GM23248 (cell line): ENCODE measurements at regions not wholly inside any gene's neighbourhood (a gene's known extent, or its start where the extent isn't known, plus 50 kb on each side); places are given as distances from the start of the nearest gene placed in this dataset.

Experiments
- DNase-seq: peaks from one replicate; pipeline ENCODE4 v3.0.0-alpha.2; 2015
- H2AFZ ChIP-seq: fragments of 200-600 bp; sonication (generic); 2 replicates; pipeline ENCODE4 v1.6.1; 2016; ENCODE audit warnings: antibody characterized with exemption
- H3F3A ChIP-seq: fragments of 200-600 bp; sonication (generic); 2 replicates; pipeline ENCODE4 v1.6.1; 2016; ENCODE audit warnings: mild to moderate bottlenecking, antibody characterized with exemption, mixed run types; ENCODE audit not compliant: insufficient read depth
- H3K27ac ChIP-seq: fragments of 200-600 bp; sonication (generic); 2 replicates; pipeline ENCODE4 v1.5.1; 2016; ENCODE audit warnings: mild to moderate bottlenecking
- H3K27me3 ChIP-seq: fragments of 200-600 bp; sonication (generic); replicated peaks from 2 replicates; pipeline ENCODE4 v1.6.1; 2016; ENCODE audit warnings: mild to moderate bottlenecking; ENCODE audit not compliant: insufficient read depth
- H3K36me3 ChIP-seq: fragments of 200-600 bp; sonication (generic); 2 replicates; pipeline ENCODE4 v1.6.1; 2016; ENCODE audit warnings: low read depth, mild to moderate bottlenecking
- H3K4me1 ChIP-seq: fragments of 200-600 bp; sonication (generic); 2 replicates; pipeline ENCODE4 v1.6.1; 2016; ENCODE audit warnings: mild to moderate bottlenecking; ENCODE audit not compliant: insufficient read depth
- H3K4me2 ChIP-seq: fragments of 200-600 bp; sonication (generic); one replicate; pipeline ENCODE4 v1.6.1; 2016; ENCODE audit warnings: mild to moderate bottlenecking; ENCODE audit not compliant: unreplicated experiment
- H3K4me3 ChIP-seq: fragments of 200-600 bp; sonication (generic); 2 replicates; pipeline ENCODE4 v1.5.1; 2016; ENCODE audit warnings: mild to moderate bottlenecking
- H3K79me2 ChIP-seq: fragments of 200-600 bp; sonication (generic); 2 replicates; pipeline ENCODE4 v1.6.1; 2016; ENCODE audit warnings: mild to moderate bottlenecking; ENCODE audit not compliant: insufficient read depth
- H3K9ac ChIP-seq: fragments of 200-600 bp; sonication (generic); 2 replicates; pipeline ENCODE4 v1.6.1; 2016; ENCODE audit warnings: mild to moderate bottlenecking
- H3K9me2 ChIP-seq: fragments of 200-600 bp; sonication (generic); 2 replicates; pipeline ENCODE4 v1.6.1; 2016; ENCODE audit warnings: mixed run types, mild to moderate bottlenecking, moderate library complexity; ENCODE audit not compliant: insufficient read depth
- H3K9me3 ChIP-seq: fragments of 200-600 bp; sonication (generic); one replicate; pipeline ENCODE4 v1.6.1; 2017; ENCODE audit warnings: low read depth
- H4K20me1 ChIP-seq: fragments of 200-600 bp; sonication (generic); 2 replicates; pipeline ENCODE4 v1.6.0; 2016; ENCODE audit not compliant: insufficient read depth
- EZH2 ChIP-seq: fragments of 200-600 bp; sonication (generic); IDR thresholded peaks from 2 replicates; pipeline ENCODE4 v1.6.1; 2018; ENCODE audit warnings: antibody characterized with exemption, mild to moderate bottlenecking; ENCODE audit not compliant: insufficient read depth, poor library complexity, severe bottlenecking
- EZH2phosphoT487 ChIP-seq: fragments of 200-600 bp; sonication (generic); IDR thresholded peaks from 2 replicates; pipeline ENCODE4 v1.6.1; 2018; ENCODE audit warnings: antibody characterized with exemption, moderate library complexity, mild to moderate bottlenecking, low read depth; ENCODE audit not compliant: insufficient read depth
- WGBS, 2 experiments: methylation state at CpG; one replicate each; pipeline ENCODE4 v1.1.6; 2015 to 2017; ENCODE audit warnings: low lambda C conversion rate in 2 of 2, low coverage in 1 of 2; ENCODE audit errors: missing lambda C conversion rate in 2 of 2; 5-methylcytosine and 5-hydroxymethylcytosine counted together
- in situ Hi-C: fragments of 300-500 bp; cut with MboI; formaldehyde crosslinking; loops from 2 replicates; pipeline ENCODE4 v1.15.0; 2020

DNA sequence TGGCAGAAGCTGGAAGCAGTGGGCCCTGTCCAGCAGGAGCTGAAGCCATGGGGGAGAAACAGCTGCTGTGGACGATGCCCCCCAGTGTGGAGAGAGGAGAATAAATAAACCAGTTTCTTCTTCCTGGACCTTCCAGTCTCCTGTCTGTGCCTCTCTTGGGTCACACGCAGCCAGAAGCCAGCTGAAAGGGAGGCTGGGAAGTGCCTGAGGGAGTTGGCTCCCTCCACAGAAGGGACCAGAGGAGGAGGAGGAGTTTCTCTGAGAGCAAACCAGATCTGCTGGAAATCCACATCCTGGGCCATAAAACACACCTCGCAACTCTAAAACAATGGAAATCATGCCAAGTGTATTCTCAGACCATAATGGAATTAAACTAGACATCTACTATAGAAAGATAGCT is 577.0 kb downstream of the CDH26 start:
- Histone ChIP-seq H3F3A (no peaks in the 10 kb centered on the region), H3K27ac (no peak overlapping the region), H2AFZ (no peak overlapping the region), H3K9ac (no peak overlapping the region), H3K79me2 (no peaks in the 10 kb centered on the region), H3K9me3 (no peaks in the 10 kb centered on the region), H3K4me1 (no peaks in the 10 kb centered on the region), H3K4me2 (no peak overlapping the region), H3K27me3 (no peaks in the 10 kb centered on the region), H3K36me3 (no peaks in the 10 kb centered on the region), H3K9me2 (no peaks in the 10 kb centered on the region), H3K4me3 (no peak overlapping the region), H4K20me1 (no peaks in the 10 kb centered on the region)
- DNase-seq: no peak
- in situ Hi-C loops: no loop called here
- TF ChIP-seq EZH2phosphoT487 (no peak), EZH2 (no peak)
- 19 to 20% methylated on average over 3 of the region's 3 CpGs for WGBS, 2 experiments

- TF ChIP-seq EZH2phosphoT487 (no peak), EZH2 (no peak)
- H3K27me3 ChIP-seq: no peaks in the 10 kb centered on the region
- no peak overlapping the region for H3K27ac ChIP-seq
- no peaks in the 10 kb centered on the region for H3F3A ChIP-seq
- H2AFZ ChIP-seq: no peak overlapping the region
- in situ Hi-C loops: no loop called here
- no peak overlapping the region for H3K4me2 ChIP-seq
- no peaks in the 10 kb centered on the region for H3K9me3 ChIP-seq
- H3K9me2 ChIP-seq: no peaks in the 10 kb centered on the region
- no peak for DNase-seq
- H4K20me1 ChIP-seq: no peaks in the 10 kb centered on the region
- H3K9ac ChIP-seq: no peak overlapping the region
- H3K79me2 ChIP-seq: no peaks in the 10 kb centered on the region
- no peak overlapping the region for H3K4me3 ChIP-seq
- H3K36me3 ChIP-seq: no peaks in the 10 kb centered on the region
- WGBS, 2 experiments: 13 to 23% methylated on average over 3 of the region's 3 CpGs
- no peaks in the 10 kb centered on the region for H3K4me1 ChIP-seq
These were observed 582.4 kb downstream of the CDH26 start for GRCh38 chr20:60540591-60540990.

GRCh38 chr20:60541991-60542390 is 583.8 kb downstream of the CDH26 start:
- Histone ChIP-seq H4K20me1 (no peaks in the 10 kb centered on the region), H3K79me2 (no peaks in the 10 kb centered on the region), H3K4me1 (no peaks in the 10 kb centered on the region), H3K9me3 (no peaks in the 10 kb centered on the region), H3F3A (no peaks in the 10 kb centered on the region), H3K27ac (no peak overlapping the region), H3K9me2 (no peaks in the 10 kb centered on the region), H2AFZ (no peak overlapping the region), H3K27me3 (no peaks in the 10 kb centered on the region), H3K36me3 (no peaks in the 10 kb centered on the region), H3K4me3 (no peak overlapping the region), H3K9ac (no peak overlapping the region), H3K4me2 (no peak overlapping the region)
- in situ Hi-C loops: no loop called here
- no peak for TF ChIP-seq EZH2phosphoT487
- no peak for TF ChIP-seq EZH2
- WGBS, 2 experiments: 48 to 51% methylated on average over 5 of the region's 5 CpGs
- no peak for DNase-seq

DNA sequence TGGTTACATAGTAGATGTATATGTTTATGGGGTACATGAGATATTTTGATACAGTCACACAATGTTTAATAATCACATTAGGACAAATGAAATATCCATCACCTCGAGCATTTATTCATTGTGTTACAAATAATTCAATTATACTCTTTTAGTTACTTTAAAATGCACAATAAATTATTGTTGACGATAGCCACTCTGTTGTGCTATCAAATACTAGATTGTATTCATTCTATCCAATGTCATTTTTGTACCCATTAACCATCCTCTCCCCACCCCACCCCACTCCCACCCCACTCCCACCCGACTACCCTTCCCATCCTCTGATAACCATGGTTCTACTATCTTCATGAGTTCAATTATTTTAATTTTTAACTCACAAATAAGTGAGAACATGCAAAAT is 585.4 kb downstream of the CDH26 start:
- in situ Hi-C loops: no loop called here
- Histone ChIP-seq H3K9ac (no peak overlapping the region), H3K4me3 (no peak overlapping the region), H3K9me2 (no peaks in the 10 kb centered on the region), H3K79me2 (no peaks in the 10 kb centered on the region), H3F3A (no peaks in the 10 kb centered on the region), H4K20me1 (no peaks in the 10 kb centered on the region), H3K4me1 (no peaks in the 10 kb centered on the region), H3K36me3 (no peaks in the 10 kb centered on the region), H2AFZ (no peak overlapping the region), H3K4me2 (no peak overlapping the region), H3K9me3 (no peaks in the 10 kb centered on the region), H3K27me3 (no peaks in the 10 kb centered on the region), H3K27ac (no peak overlapping the region)
- TF ChIP-seq EZH2 (no peak), EZH2phosphoT487 (no peak)
- no peak for DNase-seq
- 36 to 42% methylated on average over 3 of the region's 3 CpGs for WGBS, 2 experiments

DNA sequence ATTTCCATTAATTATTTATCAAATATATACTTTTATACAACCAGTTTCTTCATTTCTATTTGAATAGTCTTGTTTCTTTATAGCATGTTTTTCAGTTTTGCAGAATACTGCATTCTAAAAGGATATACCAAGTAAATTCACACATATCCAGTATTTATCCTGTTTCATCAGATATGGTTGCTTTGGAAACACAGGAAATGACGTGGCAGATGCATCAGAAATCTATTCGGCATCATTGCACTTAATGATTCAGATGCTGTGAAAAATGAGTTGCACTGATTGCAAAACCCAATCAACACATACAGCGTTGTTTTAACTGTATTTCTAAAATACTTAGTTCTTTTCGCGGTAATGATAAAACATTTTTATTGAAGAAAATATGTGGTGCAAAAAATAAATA is 594.9 kb downstream of the CDH26 start:
- no peak overlapping the region for H3K4me3 ChIP-seq
- H4K20me1 ChIP-seq: no peaks in the 10 kb centered on the region
- 53 to 55% methylated on average over 5 of the region's 5 CpGs for WGBS, 2 experiments
- no peaks in the 10 kb centered on the region for H3K4me1 ChIP-seq
- no peaks in the 10 kb centered on the region for H3K79me2 ChIP-seq
- TF ChIP-seq EZH2: no peak
- TF ChIP-seq EZH2phosphoT487: no peak
- no peak overlapping the region for H3K27ac ChIP-seq
- no peak overlapping the region for H3K9ac ChIP-seq
- H3K9me2 ChIP-seq: no peaks in the 10 kb centered on the region
- no peak overlapping the region for H3K4me2 ChIP-seq
- in situ Hi-C loops: no loop called here
- no peaks in the 10 kb centered on the region for H3K36me3 ChIP-seq
- no peaks in the 10 kb centered on the region for H3K9me3 ChIP-seq
- DNase-seq: peak; percentile 66
- H2AFZ ChIP-seq: no peak overlapping the region
- no peaks in the 10 kb centered on the region for H3F3A ChIP-seq
- H3K27me3 ChIP-seq: no peaks in the 10 kb centered on the region
